ENCODE measurements at regions not wholly inside any gene's neighbourhood (a gene's known extent, or its start where the extent isn't known, plus 50 kb on each side); places are given as distances from the start of the nearest gene placed in this dataset.

GRCh38 chr1:5621692-5622091 is 370.5 kb downstream of the NPHP4 start:
- DNase-seq (ENCODE audit: low spot score) = no peak
- Histone ChIP-seq H3K4me3 (ENCODE audit: low read depth in 1 of 3, low read length in 3 of 3) (no peak overlapping the region), H3K27me3 (ENCODE audit: control insufficient read depth in 4 of 4, insufficient read depth in 4 of 4, low read length in 3 of 4) (peaks cover 0 to 2% (median 0%) of the 10 kb centered on the region in 4 donors), H3K4me1 (ENCODE audit: control insufficient read depth in 4 of 4, insufficient read depth in 4 of 4, low read length in 3 of 4) (no peaks in the 10 kb centered on the region), H3K9ac (ENCODE audit: low read depth in 1 of 2, low read length in 2 of 2) (no peak overlapping the region), H3K36me3 (ENCODE audit: control insufficient read depth in 4 of 4, insufficient read depth in 3 of 4, low read depth in 1 of 4, low read length in 3 of 4) (no peaks in the 10 kb centered on the region), H3K9me3 (ENCODE audit: control insufficient read depth in 4 of 4, low read length in 3 of 4) (no peaks in the 10 kb centered on the region), H3K27ac (ENCODE audit: low read depth in 1 of 2, low read length in 2 of 2) (no peak overlapping the region)
- TF ChIP-seq, protein P1, sequence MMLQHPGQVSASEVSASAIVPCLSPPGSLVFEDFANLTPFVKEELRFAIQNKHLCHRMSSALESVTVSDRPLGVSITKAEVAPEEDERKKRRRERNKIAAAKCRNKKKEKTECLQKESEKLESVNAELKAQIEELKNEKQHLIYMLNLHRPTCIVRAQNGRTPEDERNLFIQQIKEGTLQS (IDR thresholded peaks at IDR 0.05) = no peak
- no peak for TF ChIP-seq SP1 (IDR thresholded peaks at IDR 0.05)
- no peak for TF ChIP-seq ZBTB33 (IDR thresholded peaks at IDR 0.05)
- no peak for TF ChIP-seq YY1 (IDR thresholded peaks at IDR 0.05)
- TF ChIP-seq, protein P2, sequence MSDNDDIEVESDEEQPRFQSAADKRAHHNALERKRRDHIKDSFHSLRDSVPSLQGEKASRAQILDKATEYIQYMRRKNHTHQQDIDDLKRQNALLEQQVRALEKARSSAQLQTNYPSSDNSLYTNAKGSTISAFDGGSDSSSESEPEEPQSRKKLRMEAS (IDR thresholded peaks at IDR 0.05) = no peak
- WGBS = 78% methylated on average over 8 of the region's 8 CpGs

DNA sequence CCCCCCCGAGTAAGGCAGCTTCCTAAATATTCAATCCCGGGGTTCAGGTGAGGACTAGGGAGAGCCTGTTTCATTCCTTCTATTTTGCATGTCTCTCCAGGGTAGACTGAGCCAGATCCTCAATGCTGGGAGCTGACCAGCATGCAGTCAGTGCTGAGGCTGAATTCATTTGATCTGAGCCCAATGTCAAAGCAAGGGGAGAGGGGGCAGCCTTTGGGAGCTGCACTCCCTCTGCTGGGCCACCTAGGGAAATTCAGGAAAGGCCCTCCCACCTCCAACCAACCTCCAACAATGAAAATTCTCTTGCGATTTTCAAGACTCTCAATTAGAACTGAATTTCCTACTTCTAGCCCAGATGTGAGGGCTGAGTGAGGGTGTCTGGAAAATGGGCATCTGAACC is 371.2 kb downstream of the NPHP4 start:
- Histone ChIP-seq H3K9ac (ENCODE audit: low read depth in 1 of 2, low read length in 2 of 2) (no peak overlapping the region), H3K36me3 (ENCODE audit: control insufficient read depth in 4 of 4, insufficient read depth in 3 of 4, low read depth in 1 of 4, low read length in 3 of 4) (no peaks in the 10 kb centered on the region), H3K27ac (ENCODE audit: low read depth in 1 of 2, low read length in 2 of 2) (no peak overlapping the region), H3K4me1 (ENCODE audit: control insufficient read depth in 4 of 4, insufficient read depth in 4 of 4, low read length in 3 of 4) (no peaks in the 10 kb centered on the region), H3K9me3 (ENCODE audit: control insufficient read depth in 4 of 4, low read length in 3 of 4) (no peaks in the 10 kb centered on the region), H3K4me3 (ENCODE audit: low read depth in 1 of 3, low read length in 3 of 3) (no peak overlapping the region), H3K27me3 (ENCODE audit: control insufficient read depth in 4 of 4, insufficient read depth in 4 of 4, low read length in 3 of 4) (peaks cover 0 to 4% (median 0%) of the 10 kb centered on the region in 4 donors)
- TF ChIP-seq, protein P1 (IDR thresholded peaks at IDR 0.05) = no peak
- TF ChIP-seq CTCF (IDR thresholded peaks at IDR 0.05; ENCODE audit: low read depth, low read length, missing input control) = peak; percentile 44
- peak; percentile 61 to 75 for TF ChIP-seq RAD21 (IDR thresholded peaks at IDR 0.05)
- DNase-seq (ENCODE audit: low spot score) = no peak
- 23% methylated on average over 3 of the region's 3 CpGs for WGBS

DNA sequence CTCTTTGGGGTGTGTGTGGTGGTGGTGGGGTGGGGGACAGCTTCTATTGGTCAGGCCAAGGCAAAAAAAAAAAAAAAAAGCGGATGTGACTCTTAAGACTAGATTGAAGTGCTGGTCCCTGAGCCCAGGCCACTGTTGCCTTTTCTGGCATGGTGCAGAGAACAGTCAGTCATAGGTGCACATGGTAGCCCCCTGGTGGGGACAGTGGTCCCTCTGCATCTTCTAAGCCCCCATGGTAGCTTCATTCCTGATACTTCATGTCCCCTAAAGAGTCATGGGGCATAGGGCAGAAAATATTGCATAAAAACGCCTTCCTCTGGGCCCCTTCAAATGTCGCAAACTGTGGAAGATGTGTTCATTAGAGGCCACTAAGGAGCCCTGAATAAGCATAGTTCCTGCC is 371.8 kb downstream of the NPHP4 start:
- H3K4me3 ChIP-seq (ENCODE audit: low read depth in 1 of 3, low read length in 3 of 3) = no peak overlapping the region
- H3K27ac ChIP-seq (ENCODE audit: low read depth in 1 of 2, low read length in 2 of 2) = no peak overlapping the region
- no peaks in the 10 kb centered on the region for H3K36me3 ChIP-seq (ENCODE audit: control insufficient read depth in 4 of 4, insufficient read depth in 3 of 4, low read depth in 1 of 4, low read length in 3 of 4)
- H3K27me3 ChIP-seq (ENCODE audit: control insufficient read depth in 4 of 4, insufficient read depth in 4 of 4, low read length in 3 of 4) = peaks cover 0 to 4% (median 0%) of the 10 kb centered on the region in 4 donors
- no peaks in the 10 kb centered on the region for H3K4me1 ChIP-seq (ENCODE audit: control insufficient read depth in 4 of 4, insufficient read depth in 4 of 4, low read length in 3 of 4)
- H3K9me3 ChIP-seq (ENCODE audit: control insufficient read depth in 4 of 4, low read length in 3 of 4) = no peaks in the 10 kb centered on the region
- 77% methylated on average over 3 of the region's 3 CpGs for WGBS
- TF ChIP-seq, protein P2 (IDR thresholded peaks at IDR 0.05) = no peak
- TF ChIP-seq SP1 (IDR thresholded peaks at IDR 0.05) (no peak), JUND (IDR thresholded peaks at IDR 0.05) (no peak), HNF4A (conservative IDR thresholded peaks at IDR 0.05) (no peak), NR2F2 (IDR thresholded peaks at IDR 0.05) (no peak), EGR1 (IDR thresholded peaks at IDR 0.05; ENCODE audit: low read depth in 2 of 2) (no peak), YY1 (IDR thresholded peaks at IDR 0.05) (no peak), FOXA1 (IDR thresholded peaks at IDR 0.05) (no peak), CTCF (IDR thresholded peaks at IDR 0.05; ENCODE audit: low read depth, low read length, missing input control) (no peak), TAF1 (conservative IDR thresholded peaks at IDR 0.05) (no peak)
- H3K9ac ChIP-seq (ENCODE audit: low read depth in 1 of 2, low read length in 2 of 2) = no peak overlapping the region
- no peak for DNase-seq (ENCODE audit: low spot score)
